ENCODE measurements at regions not wholly inside any gene's neighbourhood (a gene's known extent, or its start where the extent isn't known, plus 50 kb on each side); places are given as distances from the start of the nearest gene placed in this dataset.

- TF ChIP-seq, protein P1, sequence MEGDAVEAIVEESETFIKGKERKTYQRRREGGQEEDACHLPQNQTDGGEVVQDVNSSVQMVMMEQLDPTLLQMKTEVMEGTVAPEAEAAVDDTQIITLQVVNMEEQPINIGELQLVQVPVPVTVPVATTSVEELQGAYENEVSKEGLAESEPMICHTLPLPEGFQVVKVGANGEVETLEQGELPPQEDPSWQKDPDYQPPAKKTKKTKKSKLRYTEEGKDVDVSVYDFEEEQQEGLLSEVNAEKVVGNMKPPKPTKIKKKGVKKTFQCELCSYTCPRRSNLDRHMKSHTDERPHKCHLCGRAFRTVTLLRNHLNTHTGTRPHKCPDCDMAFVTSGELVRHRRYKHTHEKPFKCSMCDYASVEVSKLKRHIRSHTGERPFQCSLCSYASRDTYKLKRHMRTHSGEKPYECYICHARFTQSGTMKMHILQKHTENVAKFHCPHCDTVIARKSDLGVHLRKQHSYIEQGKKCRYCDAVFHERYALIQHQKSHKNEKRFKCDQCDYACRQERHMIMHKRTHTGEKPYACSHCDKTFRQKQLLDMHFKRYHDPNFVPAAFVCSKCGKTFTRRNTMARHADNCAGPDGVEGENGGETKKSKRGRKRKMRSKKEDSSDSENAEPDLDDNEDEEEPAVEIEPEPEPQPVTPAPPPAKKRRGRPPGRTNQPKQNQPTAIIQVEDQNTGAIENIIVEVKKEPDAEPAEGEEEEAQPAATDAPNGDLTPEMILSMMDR (conservative IDR thresholded peaks at IDR 0.05; ENCODE audit: low read length): no peak
- no peak for TF ChIP-seq EZH2phosphoT487 (IDR thresholded peaks at IDR 0.05; ENCODE audit: borderline replicate concordance)
Observed at GRCh38 chr2:215815960-215816359, 197.4 kb downstream of the MREG start.
